H1 (cell line): ENCODE measurements at regions not wholly inside any gene's neighbourhood (a gene's known extent, or its start where the extent isn't known, plus 50 kb on each side); places are given as distances from the start of the nearest gene placed in this dataset.

Experiments used
- CHD1 ChIP-seq: IDR thresholded peaks from 2 replicates; pipeline ENCODE4 v1.6.1; 2012; ENCODE audit warnings: low read depth, low read length, improper control_type of control experiment
- CHD2 ChIP-seq: IDR thresholded peaks from 2 replicates; pipeline ENCODE4 v1.6.1; 2012; ENCODE audit warnings: low read length, improper control_type of control experiment
- CREB1 ChIP-seq: IDR thresholded peaks from 2 replicates; pipeline ENCODE4 v1.6.1; 2012; ENCODE audit warnings: inconsistent platforms
- KDM1A ChIP-seq: fragments of 200-600, 300-600 bp; sonication (generic); IDR thresholded peaks from 2 replicates; pipeline ENCODE4 v1.7.1; 2016; ENCODE audit warnings: mild to moderate bottlenecking, low read length, borderline replicate concordance
- KDM5A ChIP-seq: fragments of 200-600 bp; IDR thresholded peaks from 2 replicates; pipeline ENCODE4 v1.7.1; 2012; ENCODE audit warnings: mild to moderate bottlenecking, low read length, inconsistent platforms, mixed read lengths
- MAFK ChIP-seq: IDR thresholded peaks from 2 replicates; pipeline ENCODE4 v1.6.1; 2012; ENCODE audit warnings: low read depth, mild to moderate bottlenecking, improper control_type of control experiment, low read length
- NANOG ChIP-seq: IDR thresholded peaks from 2 replicates; pipeline ENCODE4 v1.6.1; 2011; ENCODE audit warnings: low read length, low read depth, mild to moderate bottlenecking, inconsistent platforms; ENCODE audit not compliant: insufficient read depth, poor library complexity, severe bottlenecking
- SUZ12 ChIP-seq: fragments of 200-600 bp; sonication (generic); IDR thresholded peaks from 2 replicates; pipeline ENCODE4 v1.6.1; 2012; ENCODE audit warnings: mild to moderate bottlenecking, inconsistent platforms, low read length, moderate library complexity, mixed read lengths
- YY1 ChIP-seq: IDR thresholded peaks from 2 replicates; pipeline ENCODE4 v1.6.1; 2011; ENCODE audit warnings: low read depth, mild to moderate bottlenecking, low read length
- TF ChIP-seq, protein P1 (sequence below): fragments of 300-600 bp; sonication (generic); IDR thresholded peaks from 2 replicates; pipeline ENCODE4 v1.7.1; 2012; ENCODE audit warnings: low read length, moderate library complexity, mild to moderate bottlenecking, inconsistent platforms; ENCODE audit not compliant: insufficient replicate concordance

DNA sequence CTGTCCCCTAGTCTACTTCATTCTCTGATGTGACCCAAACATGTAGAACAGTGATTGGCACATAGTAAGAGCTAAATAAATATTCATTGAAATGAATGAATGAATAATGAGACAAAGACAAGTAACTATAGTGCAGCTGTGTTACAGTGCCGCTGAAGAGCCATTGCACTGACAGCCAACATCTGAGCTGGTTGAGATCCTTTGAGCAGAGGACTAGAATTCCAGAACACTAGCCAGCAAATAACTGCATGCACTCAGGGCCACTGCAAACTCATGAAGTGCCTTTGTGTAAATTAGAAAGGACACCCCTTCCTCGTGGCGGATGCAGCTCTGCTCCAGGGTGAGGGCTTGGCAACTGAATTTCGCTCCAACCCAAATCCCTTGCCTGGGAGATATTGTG lies 230.3 kb upstream of the CDYL start (continued):
- TF ChIP-seq, protein P1, sequence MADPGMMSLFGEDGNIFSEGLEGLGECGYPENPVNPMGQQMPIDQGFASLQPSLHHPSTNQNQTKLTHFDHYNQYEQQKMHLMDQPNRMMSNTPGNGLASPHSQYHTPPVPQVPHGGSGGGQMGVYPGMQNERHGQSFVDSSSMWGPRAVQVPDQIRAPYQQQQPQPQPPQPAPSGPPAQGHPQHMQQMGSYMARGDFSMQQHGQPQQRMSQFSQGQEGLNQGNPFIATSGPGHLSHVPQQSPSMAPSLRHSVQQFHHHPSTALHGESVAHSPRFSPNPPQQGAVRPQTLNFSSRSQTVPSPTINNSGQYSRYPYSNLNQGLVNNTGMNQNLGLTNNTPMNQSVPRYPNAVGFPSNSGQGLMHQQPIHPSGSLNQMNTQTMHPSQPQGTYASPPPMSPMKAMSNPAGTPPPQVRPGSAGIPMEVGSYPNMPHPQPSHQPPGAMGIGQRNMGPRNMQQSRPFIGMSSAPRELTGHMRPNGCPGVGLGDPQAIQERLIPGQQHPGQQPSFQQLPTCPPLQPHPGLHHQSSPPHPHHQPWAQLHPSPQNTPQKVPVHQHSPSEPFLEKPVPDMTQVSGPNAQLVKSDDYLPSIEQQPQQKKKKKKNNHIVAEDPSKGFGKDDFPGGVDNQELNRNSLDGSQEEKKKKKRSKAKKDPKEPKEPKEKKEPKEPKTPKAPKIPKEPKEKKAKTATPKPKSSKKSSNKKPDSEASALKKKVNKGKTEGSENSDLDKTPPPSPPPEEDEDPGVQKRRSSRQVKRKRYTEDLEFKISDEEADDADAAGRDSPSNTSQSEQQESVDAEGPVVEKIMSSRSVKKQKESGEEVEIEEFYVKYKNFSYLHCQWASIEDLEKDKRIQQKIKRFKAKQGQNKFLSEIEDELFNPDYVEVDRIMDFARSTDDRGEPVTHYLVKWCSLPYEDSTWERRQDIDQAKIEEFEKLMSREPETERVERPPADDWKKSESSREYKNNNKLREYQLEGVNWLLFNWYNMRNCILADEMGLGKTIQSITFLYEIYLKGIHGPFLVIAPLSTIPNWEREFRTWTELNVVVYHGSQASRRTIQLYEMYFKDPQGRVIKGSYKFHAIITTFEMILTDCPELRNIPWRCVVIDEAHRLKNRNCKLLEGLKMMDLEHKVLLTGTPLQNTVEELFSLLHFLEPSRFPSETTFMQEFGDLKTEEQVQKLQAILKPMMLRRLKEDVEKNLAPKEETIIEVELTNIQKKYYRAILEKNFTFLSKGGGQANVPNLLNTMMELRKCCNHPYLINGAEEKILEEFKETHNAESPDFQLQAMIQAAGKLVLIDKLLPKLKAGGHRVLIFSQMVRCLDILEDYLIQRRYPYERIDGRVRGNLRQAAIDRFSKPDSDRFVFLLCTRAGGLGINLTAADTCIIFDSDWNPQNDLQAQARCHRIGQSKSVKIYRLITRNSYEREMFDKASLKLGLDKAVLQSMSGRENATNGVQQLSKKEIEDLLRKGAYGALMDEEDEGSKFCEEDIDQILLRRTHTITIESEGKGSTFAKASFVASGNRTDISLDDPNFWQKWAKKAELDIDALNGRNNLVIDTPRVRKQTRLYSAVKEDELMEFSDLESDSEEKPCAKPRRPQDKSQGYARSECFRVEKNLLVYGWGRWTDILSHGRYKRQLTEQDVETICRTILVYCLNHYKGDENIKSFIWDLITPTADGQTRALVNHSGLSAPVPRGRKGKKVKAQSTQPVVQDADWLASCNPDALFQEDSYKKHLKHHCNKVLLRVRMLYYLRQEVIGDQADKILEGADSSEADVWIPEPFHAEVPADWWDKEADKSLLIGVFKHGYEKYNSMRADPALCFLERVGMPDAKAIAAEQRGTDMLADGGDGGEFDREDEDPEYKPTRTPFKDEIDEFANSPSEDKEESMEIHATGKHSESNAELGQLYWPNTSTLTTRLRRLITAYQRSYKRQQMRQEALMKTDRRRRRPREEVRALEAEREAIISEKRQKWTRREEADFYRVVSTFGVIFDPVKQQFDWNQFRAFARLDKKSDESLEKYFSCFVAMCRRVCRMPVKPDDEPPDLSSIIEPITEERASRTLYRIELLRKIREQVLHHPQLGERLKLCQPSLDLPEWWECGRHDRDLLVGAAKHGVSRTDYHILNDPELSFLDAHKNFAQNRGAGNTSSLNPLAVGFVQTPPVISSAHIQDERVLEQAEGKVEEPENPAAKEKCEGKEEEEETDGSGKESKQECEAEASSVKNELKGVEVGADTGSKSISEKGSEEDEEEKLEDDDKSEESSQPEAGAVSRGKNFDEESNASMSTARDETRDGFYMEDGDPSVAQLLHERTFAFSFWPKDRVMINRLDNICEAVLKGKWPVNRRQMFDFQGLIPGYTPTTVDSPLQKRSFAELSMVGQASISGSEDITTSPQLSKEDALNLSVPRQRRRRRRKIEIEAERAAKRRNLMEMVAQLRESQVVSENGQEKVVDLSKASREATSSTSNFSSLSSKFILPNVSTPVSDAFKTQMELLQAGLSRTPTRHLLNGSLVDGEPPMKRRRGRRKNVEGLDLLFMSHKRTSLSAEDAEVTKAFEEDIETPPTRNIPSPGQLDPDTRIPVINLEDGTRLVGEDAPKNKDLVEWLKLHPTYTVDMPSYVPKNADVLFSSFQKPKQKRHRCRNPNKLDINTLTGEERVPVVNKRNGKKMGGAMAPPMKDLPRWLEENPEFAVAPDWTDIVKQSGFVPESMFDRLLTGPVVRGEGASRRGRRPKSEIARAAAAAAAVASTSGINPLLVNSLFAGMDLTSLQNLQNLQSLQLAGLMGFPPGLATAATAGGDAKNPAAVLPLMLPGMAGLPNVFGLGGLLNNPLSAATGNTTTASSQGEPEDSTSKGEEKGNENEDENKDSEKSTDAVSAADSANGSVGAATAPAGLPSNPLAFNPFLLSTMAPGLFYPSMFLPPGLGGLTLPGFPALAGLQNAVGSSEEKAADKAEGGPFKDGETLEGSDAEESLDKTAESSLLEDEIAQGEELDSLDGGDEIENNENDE: no peak
- TF ChIP-seq NANOG (no peak), CHD2 (no peak), CREB1 (no peak), CHD1 (no peak), YY1 (no peak), MAFK (no peak), KDM5A (no peak), SUZ12 (no peak), KDM1A (no peak)
